GM12874 (cell line): ENCODE measurements at regions not wholly inside any gene's neighbourhood (a gene's known extent, or its start where the extent isn't known, plus 50 kb on each side); places are given as distances from the start of the nearest gene placed in this dataset.

ENCODE experiments used
- TF ChIP-seq, protein P1 (sequence below): IDR thresholded peaks from 2 replicates; pipeline ENCODE4 v1.5.1; 2011; ENCODE audit warnings: low read depth, mild to moderate bottlenecking, control low read depth, low read length, moderate library complexity; ENCODE audit not compliant: insufficient read depth

DNA sequence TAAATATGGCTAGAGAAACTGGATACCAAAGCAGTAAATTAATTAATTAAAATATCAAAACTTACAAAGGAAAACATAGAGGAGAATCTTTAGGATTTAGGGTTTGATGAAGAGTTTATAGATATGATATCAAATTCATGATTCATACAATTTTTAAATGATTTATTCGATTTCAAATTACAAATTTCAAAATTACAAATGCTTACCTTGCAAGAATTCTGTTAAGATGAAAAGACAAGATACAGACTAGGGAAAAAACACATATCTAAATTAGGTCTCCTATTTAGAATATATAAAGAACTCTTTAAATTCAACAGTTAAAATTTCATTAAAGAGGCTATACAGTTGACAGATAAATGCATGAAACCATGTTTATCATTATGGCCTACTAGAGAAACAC is 930.7 kb downstream of the ZPLD1 start:
- TF ChIP-seq, protein P1, sequence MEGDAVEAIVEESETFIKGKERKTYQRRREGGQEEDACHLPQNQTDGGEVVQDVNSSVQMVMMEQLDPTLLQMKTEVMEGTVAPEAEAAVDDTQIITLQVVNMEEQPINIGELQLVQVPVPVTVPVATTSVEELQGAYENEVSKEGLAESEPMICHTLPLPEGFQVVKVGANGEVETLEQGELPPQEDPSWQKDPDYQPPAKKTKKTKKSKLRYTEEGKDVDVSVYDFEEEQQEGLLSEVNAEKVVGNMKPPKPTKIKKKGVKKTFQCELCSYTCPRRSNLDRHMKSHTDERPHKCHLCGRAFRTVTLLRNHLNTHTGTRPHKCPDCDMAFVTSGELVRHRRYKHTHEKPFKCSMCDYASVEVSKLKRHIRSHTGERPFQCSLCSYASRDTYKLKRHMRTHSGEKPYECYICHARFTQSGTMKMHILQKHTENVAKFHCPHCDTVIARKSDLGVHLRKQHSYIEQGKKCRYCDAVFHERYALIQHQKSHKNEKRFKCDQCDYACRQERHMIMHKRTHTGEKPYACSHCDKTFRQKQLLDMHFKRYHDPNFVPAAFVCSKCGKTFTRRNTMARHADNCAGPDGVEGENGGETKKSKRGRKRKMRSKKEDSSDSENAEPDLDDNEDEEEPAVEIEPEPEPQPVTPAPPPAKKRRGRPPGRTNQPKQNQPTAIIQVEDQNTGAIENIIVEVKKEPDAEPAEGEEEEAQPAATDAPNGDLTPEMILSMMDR, result no peak

DNA sequence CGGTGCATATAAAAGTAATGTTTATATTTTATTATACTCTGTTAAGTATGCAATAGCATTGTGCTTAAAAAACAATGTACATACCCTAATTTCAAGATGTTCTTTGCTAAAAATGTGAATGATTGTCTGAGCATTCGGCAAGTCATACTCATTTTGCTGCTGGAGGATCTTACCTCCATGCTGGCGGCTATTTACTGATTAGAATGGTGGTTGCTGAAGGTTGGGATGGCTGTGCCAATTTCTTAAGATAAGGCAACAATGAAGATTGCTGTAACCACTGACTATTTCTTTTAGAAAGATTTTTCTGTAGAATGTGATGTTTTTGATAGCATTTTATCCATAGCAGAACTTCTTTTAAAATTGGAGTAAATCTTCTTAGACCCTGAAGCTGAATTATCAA is 932.7 kb downstream of the ZPLD1 start:
- TF ChIP-seq, protein P1, result no peak

DNA sequence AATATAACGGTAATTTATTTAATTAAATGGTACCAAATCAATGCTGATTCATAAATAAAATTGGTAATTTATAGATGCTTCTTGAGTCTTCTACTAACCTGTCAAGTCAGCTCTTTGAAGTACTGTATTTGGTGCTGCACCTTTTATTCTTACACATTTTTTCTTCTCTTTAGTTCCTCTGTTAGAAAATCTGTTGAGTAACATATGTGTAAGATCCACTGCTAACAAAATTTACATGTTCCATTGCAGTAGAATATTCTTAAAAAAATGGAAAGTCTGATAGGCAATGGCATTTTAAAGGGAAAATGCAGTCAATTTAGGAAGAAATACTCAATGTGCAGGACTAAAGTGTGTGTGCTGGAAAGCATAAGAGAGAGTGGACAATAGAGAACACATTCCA is 936.6 kb downstream of the ZPLD1 start:
- TF ChIP-seq, protein P1, result no peak

DNA sequence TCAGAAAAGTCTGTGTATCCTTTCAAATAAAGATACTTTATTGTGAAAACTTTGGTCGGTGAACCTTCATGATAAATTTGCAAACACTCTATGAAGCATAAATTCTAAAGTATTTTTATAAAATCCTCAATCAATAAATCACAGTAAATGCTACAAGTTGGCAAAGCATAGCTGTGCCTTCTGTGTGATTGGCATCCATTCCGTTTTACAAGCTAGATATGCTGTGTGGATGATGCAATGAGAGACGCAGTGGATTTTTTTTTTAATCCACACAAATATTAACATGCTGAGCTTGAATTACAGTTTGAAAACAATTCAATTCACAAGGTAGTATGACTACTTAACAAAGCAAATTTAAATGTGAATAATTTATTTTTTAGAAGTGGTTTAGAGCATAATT is 937.2 kb downstream of the ZPLD1 start:
- TF ChIP-seq, protein P1, result no peak

DNA sequence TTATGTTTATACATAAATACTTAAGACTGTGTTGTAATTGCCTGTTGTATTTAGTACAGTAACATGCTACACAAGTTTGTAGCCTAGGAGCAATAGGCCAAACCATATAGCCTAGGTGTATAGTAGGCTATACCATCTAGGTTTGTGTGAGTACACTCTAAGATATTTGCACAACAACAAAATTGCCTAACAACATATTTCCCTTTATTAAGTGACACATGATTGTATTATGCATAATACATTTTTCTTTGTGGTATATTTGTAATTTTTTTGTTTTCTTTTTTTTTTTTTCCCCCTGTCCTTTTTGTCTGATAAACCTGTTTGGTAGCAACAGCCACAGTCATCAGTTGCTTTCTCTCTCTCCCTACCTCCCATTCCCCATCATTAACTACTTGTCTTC is 945.6 kb downstream of the ZPLD1 start:
- TF ChIP-seq, protein P1, result no peak

DNA sequence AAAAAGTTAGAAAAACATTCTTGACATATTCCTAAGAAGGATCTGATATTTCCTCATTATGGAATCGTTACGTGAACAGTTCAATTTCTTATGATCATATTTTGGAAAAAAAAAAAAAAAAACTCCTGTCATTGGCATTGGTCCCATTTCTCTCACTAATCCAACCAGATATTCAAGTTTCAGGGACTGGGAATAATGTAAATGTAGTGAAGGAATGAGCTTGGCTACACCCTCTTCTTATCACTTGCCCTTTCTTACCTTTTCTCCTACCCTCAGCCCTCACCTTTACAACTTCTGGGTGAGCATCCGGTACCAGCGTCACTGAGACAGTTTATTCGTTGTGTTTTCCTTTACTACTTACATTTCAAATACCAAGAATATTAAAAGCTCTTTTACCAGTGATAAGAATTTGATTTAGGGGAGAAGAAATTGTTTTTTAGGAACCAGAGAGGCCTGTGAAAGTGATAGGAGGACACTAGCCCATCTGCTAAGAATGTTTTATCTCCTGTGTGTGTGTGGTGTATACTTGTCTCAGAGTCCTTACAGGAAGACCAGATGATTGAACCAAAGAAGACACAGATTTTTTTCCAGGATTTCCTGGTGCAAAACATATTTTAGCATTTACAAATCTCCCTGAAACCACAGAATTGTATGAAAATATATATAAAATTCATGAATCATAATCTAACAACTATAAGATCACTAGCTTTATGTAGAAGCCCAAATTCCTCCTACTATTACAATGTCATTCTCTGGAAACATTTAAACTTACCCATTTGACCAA is 946.7 kb downstream of the ZPLD1 start:
- TF ChIP-seq, protein P1, result no peak

DNA sequence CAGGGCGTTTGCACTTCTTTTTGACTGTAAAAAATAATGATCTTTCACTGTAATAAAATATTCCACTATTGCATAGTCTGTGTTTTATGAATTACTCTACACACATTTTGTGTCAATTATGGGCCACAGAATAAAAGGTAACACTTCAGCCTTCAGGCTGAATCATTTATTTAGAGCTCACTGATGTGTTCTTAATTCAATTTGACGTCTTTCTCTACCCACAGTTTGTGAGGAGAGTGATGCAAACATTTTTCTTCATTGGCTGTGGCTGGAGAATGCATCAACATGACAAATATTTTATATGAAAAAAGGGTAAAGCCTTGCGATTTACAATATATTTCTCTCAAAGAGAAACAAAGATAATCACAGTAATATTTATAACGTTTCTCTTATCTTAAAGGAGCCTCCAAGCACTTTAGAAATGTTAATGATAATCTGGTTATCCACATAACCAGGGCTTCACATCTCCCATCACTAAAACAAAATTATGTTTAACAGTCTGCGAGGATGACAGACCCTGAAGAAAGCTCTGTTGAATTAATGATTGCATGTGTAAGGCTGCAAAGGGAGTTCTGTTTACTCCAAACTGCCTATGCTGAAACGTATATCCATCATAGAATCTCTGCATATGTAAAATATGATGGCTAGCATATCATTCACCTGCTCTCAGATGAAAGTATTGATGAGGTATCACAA is 951.3 kb downstream of the ZPLD1 start:
- TF ChIP-seq, protein P1, result no peak
